ENCODE measurements at regions not wholly inside any gene's neighbourhood (a gene's known extent, or its start where the extent isn't known, plus 50 kb on each side); places are given as distances from the start of the nearest gene placed in this dataset.

- Histone ChIP-seq H3K27me3 (ENCODE audit: low read length) (no peaks in the 10 kb centered on the region), H4K20me1 (ENCODE audit: insufficient read depth, low read depth, low read length) (no peaks in the 10 kb centered on the region), H3K4me1 (ENCODE audit: low read length) (no peaks in the 10 kb centered on the region), H3K27ac (ENCODE audit: low read length) (no peak overlapping the region), H3K4me3 (ENCODE audit: low read length) (no peak overlapping the region), H3K9me3 (ENCODE audit: low read length) (no peaks in the 10 kb centered on the region), H3K4me2 (ENCODE audit: low read depth, low read length, poor library complexity, severe bottlenecking) (no peak overlapping the region), H3K9me2 (replicated peaks; ENCODE audit: insufficient read depth, low read length) (no peaks in the 10 kb centered on the region), H3K9ac (ENCODE audit: low read length) (no peak overlapping the region), H3K36me3 (ENCODE audit: insufficient read depth, low read length) (no peaks in the 10 kb centered on the region), H3K79me2 (ENCODE audit: low read length) (no peaks in the 10 kb centered on the region), H2AFZ (ENCODE audit: low read length) (no peak overlapping the region)
- no peak for DNase-seq
Measured at GRCh38 chr2:181805228-181806038, 86.1 kb upstream of the ITPRID2 start.

- Histone ChIP-seq H3K79me2 (ENCODE audit: low read length) (no peaks in the 10 kb centered on the region), H3K9me3 (ENCODE audit: low read length) (no peaks in the 10 kb centered on the region), H3K4me3 (ENCODE audit: low read length) (no peak overlapping the region), H3K27me3 (ENCODE audit: low read length) (no peaks in the 10 kb centered on the region), H4K20me1 (ENCODE audit: insufficient read depth, low read depth, low read length) (no peaks in the 10 kb centered on the region), H2AFZ (ENCODE audit: low read length) (no peak overlapping the region), H3K4me2 (ENCODE audit: low read depth, low read length, poor library complexity, severe bottlenecking) (no peak overlapping the region), H3K4me1 (ENCODE audit: low read length) (no peaks in the 10 kb centered on the region), H3K9ac (ENCODE audit: low read length) (no peak overlapping the region), H3K9me2 (replicated peaks; ENCODE audit: insufficient read depth, low read length) (no peaks in the 10 kb centered on the region), H3K36me3 (ENCODE audit: insufficient read depth, low read length) (no peaks in the 10 kb centered on the region), H3K27ac (ENCODE audit: low read length) (no peak overlapping the region)
- no peak for DNase-seq
Measured at GRCh38 chr2:181806039-181806392, 85.5 kb upstream of the ITPRID2 start.

- H3K4me3 ChIP-seq (ENCODE audit: low read length): no peak overlapping the region
- H3K9me2 ChIP-seq (replicated peaks; ENCODE audit: insufficient read depth, low read length): no peaks in the 10 kb centered on the region
- H3K27ac ChIP-seq (ENCODE audit: low read length): no peak overlapping the region
- H3K4me1 ChIP-seq (ENCODE audit: low read length): no peaks in the 10 kb centered on the region
- no peaks in the 10 kb centered on the region for H3K79me2 ChIP-seq (ENCODE audit: low read length)
- no peak for DNase-seq
- H2AFZ ChIP-seq (ENCODE audit: low read length): no peak overlapping the region
- no peak overlapping the region for H3K4me2 ChIP-seq (ENCODE audit: low read depth, low read length, poor library complexity, severe bottlenecking)
- no peaks in the 10 kb centered on the region for H4K20me1 ChIP-seq (ENCODE audit: insufficient read depth, low read depth, low read length)
- H3K9ac ChIP-seq (ENCODE audit: low read length): no peak overlapping the region
- H3K27me3 ChIP-seq (ENCODE audit: low read length): no peaks in the 10 kb centered on the region
- H3K9me3 ChIP-seq (ENCODE audit: low read length): no peaks in the 10 kb centered on the region
- no peaks in the 10 kb centered on the region for H3K36me3 ChIP-seq (ENCODE audit: insufficient read depth, low read length)
Measured at GRCh38 chr2:181807526-181807925, 84.0 kb upstream of the ITPRID2 start.

GRCh38 chr2:181810823-181811695 is 80.5 kb upstream of the ITPRID2 start:
- Histone ChIP-seq H3K36me3 (ENCODE audit: insufficient read depth, low read length) (no peaks in the 10 kb centered on the region), H2AFZ (ENCODE audit: low read length) (no peak overlapping the region)

GRCh38 chr2:181812106-181812743 is 79.3 kb upstream of the ITPRID2 start:
- Histone ChIP-seq H3K9me3 (ENCODE audit: low read length) (no peaks in the 10 kb centered on the region), H3K4me2 (ENCODE audit: low read depth, low read length, poor library complexity, severe bottlenecking) (no peak overlapping the region), H3K36me3 (ENCODE audit: insufficient read depth, low read length) (no peaks in the 10 kb centered on the region), H3K4me3 (ENCODE audit: low read length) (no peak overlapping the region), H3K9me2 (replicated peaks; ENCODE audit: insufficient read depth, low read length) (no peaks in the 10 kb centered on the region), H3K4me1 (ENCODE audit: low read length) (no peaks in the 10 kb centered on the region), H4K20me1 (ENCODE audit: insufficient read depth, low read depth, low read length) (no peaks in the 10 kb centered on the region), H3K27ac (ENCODE audit: low read length) (no peak overlapping the region), H3K79me2 (ENCODE audit: low read length) (no peaks in the 10 kb centered on the region), H2AFZ (ENCODE audit: low read length) (no peak overlapping the region), H3K27me3 (ENCODE audit: low read length) (no peaks in the 10 kb centered on the region), H3K9ac (ENCODE audit: low read length) (no peak overlapping the region)
- DNase-seq: no peak

More at GRCh38 chr2:181810823-181811695, 80.5 kb upstream of the ITPRID2 start:
- Histone ChIP-seq H3K4me1 (ENCODE audit: low read length) (no peaks in the 10 kb centered on the region), H3K4me3 (ENCODE audit: low read length) (no peak overlapping the region), H3K27me3 (ENCODE audit: low read length) (no peaks in the 10 kb centered on the region), H4K20me1 (ENCODE audit: insufficient read depth, low read depth, low read length) (no peaks in the 10 kb centered on the region), H3K79me2 (ENCODE audit: low read length) (no peaks in the 10 kb centered on the region), H3K4me2 (ENCODE audit: low read depth, low read length, poor library complexity, severe bottlenecking) (no peak overlapping the region), H3K9me2 (replicated peaks; ENCODE audit: insufficient read depth, low read length) (no peaks in the 10 kb centered on the region), H3K27ac (ENCODE audit: low read length) (no peak overlapping the region), H3K9ac (ENCODE audit: low read length) (no peak overlapping the region), H3K9me3 (ENCODE audit: low read length) (no peaks in the 10 kb centered on the region)
- DNase-seq: no peak

- no peak overlapping the region for H3K4me2 ChIP-seq (ENCODE audit: low read depth, low read length, poor library complexity, severe bottlenecking)
- no peaks in the 10 kb centered on the region for H3K36me3 ChIP-seq (ENCODE audit: insufficient read depth, low read length)
- no peaks in the 10 kb centered on the region for H3K27me3 ChIP-seq (ENCODE audit: low read length)
- H3K9me2 ChIP-seq (replicated peaks; ENCODE audit: insufficient read depth, low read length): no peaks in the 10 kb centered on the region
- H3K4me1 ChIP-seq (ENCODE audit: low read length): no peaks in the 10 kb centered on the region
- H3K9ac ChIP-seq (ENCODE audit: low read length): no peak overlapping the region
- no peak overlapping the region for H2AFZ ChIP-seq (ENCODE audit: low read length)
- no peak overlapping the region for H3K4me3 ChIP-seq (ENCODE audit: low read length)
- no peaks in the 10 kb centered on the region for H4K20me1 ChIP-seq (ENCODE audit: insufficient read depth, low read depth, low read length)
- no peaks in the 10 kb centered on the region for H3K79me2 ChIP-seq (ENCODE audit: low read length)
- no peak overlapping the region for H3K27ac ChIP-seq (ENCODE audit: low read length)
- no peak for DNase-seq
- H3K9me3 ChIP-seq (ENCODE audit: low read length): no peaks in the 10 kb centered on the region
Measured at GRCh38 chr2:181814057-181814491, 77.5 kb upstream of the ITPRID2 start.

GRCh38 chr2:181817509-181817908 is 74.0 kb upstream of the ITPRID2 start:
- Histone ChIP-seq H3K9me2 (replicated peaks; ENCODE audit: insufficient read depth, low read length) (no peaks in the 10 kb centered on the region), H3K79me2 (ENCODE audit: low read length) (no peaks in the 10 kb centered on the region), H2AFZ (ENCODE audit: low read length) (no peak overlapping the region), H3K9ac (ENCODE audit: low read length) (no peak overlapping the region), H3K36me3 (ENCODE audit: insufficient read depth, low read length) (no peaks in the 10 kb centered on the region), H3K27me3 (ENCODE audit: low read length) (no peaks in the 10 kb centered on the region), H3K9me3 (ENCODE audit: low read length) (no peaks in the 10 kb centered on the region), H4K20me1 (ENCODE audit: insufficient read depth, low read depth, low read length) (no peaks in the 10 kb centered on the region), H3K4me1 (ENCODE audit: low read length) (no peaks in the 10 kb centered on the region), H3K4me3 (ENCODE audit: low read length) (no peak overlapping the region), H3K27ac (ENCODE audit: low read length) (no peak overlapping the region), H3K4me2 (ENCODE audit: low read depth, low read length, poor library complexity, severe bottlenecking) (no peak overlapping the region)
- no peak for DNase-seq

GRCh38 chr2:181818058-181818680 is 73.4 kb upstream of the ITPRID2 start:
- H3K27me3 ChIP-seq (ENCODE audit: low read length): no peaks in the 10 kb centered on the region
- no peak overlapping the region for H3K4me2 ChIP-seq (ENCODE audit: low read depth, low read length, poor library complexity, severe bottlenecking)
- H3K9ac ChIP-seq (ENCODE audit: low read length): no peak overlapping the region
- H2AFZ ChIP-seq (ENCODE audit: low read length): no peak overlapping the region
- no peaks in the 10 kb centered on the region for H3K9me2 ChIP-seq (replicated peaks; ENCODE audit: insufficient read depth, low read length)
- no peak overlapping the region for H3K4me3 ChIP-seq (ENCODE audit: low read length)
- no peaks in the 10 kb centered on the region for H3K36me3 ChIP-seq (ENCODE audit: insufficient read depth, low read length)
- H4K20me1 ChIP-seq (ENCODE audit: insufficient read depth, low read depth, low read length): no peaks in the 10 kb centered on the region
- DNase-seq: no peak
- no peak overlapping the region for H3K27ac ChIP-seq (ENCODE audit: low read length)
- no peaks in the 10 kb centered on the region for H3K4me1 ChIP-seq (ENCODE audit: low read length)
- H3K9me3 ChIP-seq (ENCODE audit: low read length): no peaks in the 10 kb centered on the region
- H3K79me2 ChIP-seq (ENCODE audit: low read length): no peaks in the 10 kb centered on the region

All from Karpas-422 (cell line).